WI38 (cell line): ENCODE measurements at regions not wholly inside any gene's neighbourhood (a gene's known extent, or its start where the extent isn't known, plus 50 kb on each side); places are given as distances from the start of the nearest gene placed in this dataset.

Experiments
- H3K4me3 ChIP-seq: 2 replicates; pipeline ENCODE4 v1.5.1; 2011; ENCODE audit warnings: low read depth, mild to moderate bottlenecking, control low read depth, low read length
- TF ChIP-seq, protein P1 (sequence below): IDR thresholded peaks from 2 replicates; pipeline ENCODE4 v1.5.1; 2012; ENCODE audit warnings: low read depth, mild to moderate bottlenecking, control low read depth, low read length

DNA sequence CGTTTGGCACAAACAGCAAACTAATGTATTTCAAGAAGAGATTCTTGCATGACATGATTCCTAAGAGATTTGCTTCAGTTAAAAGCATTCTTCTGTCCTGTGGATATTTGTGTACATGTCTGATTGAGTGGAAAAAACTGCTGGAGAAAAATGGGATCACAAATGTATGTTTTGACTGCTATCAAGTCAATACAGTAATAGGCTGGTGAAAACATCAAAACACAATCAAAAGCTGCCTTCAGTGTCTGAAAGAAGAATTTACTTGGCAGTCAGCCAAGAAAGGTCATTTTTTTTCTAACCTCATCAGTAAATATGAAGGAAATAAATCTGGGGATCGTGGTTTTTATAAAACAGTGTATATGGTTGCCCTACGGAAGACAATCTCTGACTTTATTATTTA is 1214.8 kb downstream of the NSUN3 start:
- no peak overlapping the region for H3K4me3 ChIP-seq
- TF ChIP-seq, protein P1, sequence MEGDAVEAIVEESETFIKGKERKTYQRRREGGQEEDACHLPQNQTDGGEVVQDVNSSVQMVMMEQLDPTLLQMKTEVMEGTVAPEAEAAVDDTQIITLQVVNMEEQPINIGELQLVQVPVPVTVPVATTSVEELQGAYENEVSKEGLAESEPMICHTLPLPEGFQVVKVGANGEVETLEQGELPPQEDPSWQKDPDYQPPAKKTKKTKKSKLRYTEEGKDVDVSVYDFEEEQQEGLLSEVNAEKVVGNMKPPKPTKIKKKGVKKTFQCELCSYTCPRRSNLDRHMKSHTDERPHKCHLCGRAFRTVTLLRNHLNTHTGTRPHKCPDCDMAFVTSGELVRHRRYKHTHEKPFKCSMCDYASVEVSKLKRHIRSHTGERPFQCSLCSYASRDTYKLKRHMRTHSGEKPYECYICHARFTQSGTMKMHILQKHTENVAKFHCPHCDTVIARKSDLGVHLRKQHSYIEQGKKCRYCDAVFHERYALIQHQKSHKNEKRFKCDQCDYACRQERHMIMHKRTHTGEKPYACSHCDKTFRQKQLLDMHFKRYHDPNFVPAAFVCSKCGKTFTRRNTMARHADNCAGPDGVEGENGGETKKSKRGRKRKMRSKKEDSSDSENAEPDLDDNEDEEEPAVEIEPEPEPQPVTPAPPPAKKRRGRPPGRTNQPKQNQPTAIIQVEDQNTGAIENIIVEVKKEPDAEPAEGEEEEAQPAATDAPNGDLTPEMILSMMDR, result no peak

- no peak overlapping the region for H3K4me3 ChIP-seq
These were observed 1218.0 kb downstream of the NSUN3 start for GRCh38 chr3:95280711-95281352.

GRCh38 chr3:95289295-95289694 is 1226.4 kb downstream of the NSUN3 start:
- TF ChIP-seq, protein P1, result no peak
- no peak overlapping the region for H3K4me3 ChIP-seq

More at GRCh38 chr3:95280711-95281352, 1218.0 kb downstream of the NSUN3 start:
- TF ChIP-seq, protein P1, result no peak

GRCh38 chr3:95297581-95297980 is 1234.7 kb downstream of the NSUN3 start:
- TF ChIP-seq, protein P1, result no peak
- H3K4me3 ChIP-seq, result no peak overlapping the region

DNA sequence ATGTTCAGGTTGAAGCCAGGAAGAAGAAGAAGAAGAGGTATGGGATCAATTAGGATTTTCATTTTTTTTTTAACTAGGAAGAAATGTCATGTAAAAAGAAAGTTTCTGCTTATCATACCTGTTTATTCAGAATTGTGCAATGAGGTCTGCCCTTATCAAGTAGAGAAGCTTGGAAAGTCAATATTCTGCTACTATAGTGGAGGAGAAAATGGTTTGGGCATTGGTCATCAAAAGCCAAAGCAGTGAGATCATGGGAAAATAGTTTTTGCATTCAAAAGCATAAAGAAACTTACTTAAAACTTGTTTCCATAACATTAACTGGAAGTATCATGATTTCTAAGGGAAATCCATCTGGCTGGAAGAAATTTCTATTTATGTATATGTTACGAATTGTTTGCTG is 1239.2 kb downstream of the NSUN3 start:
- TF ChIP-seq, protein P1, result no peak
- no peak overlapping the region for H3K4me3 ChIP-seq

DNA sequence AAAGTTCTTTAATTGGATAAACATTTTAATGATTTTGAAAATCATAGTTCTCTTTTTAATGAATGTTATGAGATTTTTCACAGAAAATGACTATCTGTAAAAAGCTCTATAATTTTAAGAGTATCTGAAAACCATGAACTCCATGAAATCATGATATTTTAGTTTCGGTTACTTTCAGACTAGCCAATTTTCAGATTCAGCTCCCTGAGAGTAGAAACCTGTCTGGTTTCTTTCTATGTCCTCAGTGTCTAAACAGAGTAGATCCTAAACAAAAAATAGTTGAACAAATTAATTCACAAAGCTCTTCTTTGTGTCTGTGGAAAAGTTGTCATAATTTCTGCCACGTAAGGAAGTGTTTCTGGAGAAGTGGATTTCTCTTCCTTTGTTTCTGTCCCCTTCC is 1247.7 kb downstream of the NSUN3 start:
- TF ChIP-seq, protein P1, result no peak
- H3K4me3 ChIP-seq, result no peak overlapping the region

DNA sequence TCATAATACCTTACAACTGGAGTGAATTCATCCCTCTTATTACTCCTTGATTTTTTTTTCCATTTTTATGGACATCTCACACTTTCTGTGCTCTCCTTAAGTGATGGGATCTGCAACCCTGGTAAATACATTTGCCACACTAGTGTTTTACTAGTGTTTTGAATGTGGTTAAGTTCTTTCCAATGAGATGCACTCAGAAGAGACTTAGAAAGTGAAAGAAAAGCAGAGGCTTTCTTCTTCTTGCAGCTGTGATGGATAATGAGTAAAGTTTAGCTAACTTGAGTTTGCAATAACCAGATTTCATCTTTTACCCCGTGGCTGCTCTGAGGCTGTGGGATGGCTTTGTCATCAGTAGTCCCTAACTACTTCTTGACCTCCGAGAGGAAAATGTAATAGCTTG is 1248.4 kb downstream of the NSUN3 start:
- H3K4me3 ChIP-seq, result no peak overlapping the region
- TF ChIP-seq, protein P1, result no peak
